ENCODE measurements at regions not wholly inside any gene's neighbourhood (a gene's known extent, or its start where the extent isn't known, plus 50 kb on each side); places are given as distances from the start of the nearest gene placed in this dataset.
"Not testable (repeated sequence)": the region's sequence is repeated elsewhere in the genome, so short reads cannot be mapped to it uniquely, and the experiment has no call there.

GRCh38 chr5:56421246-56422075, 188.3 kb upstream of the ANKRD55 start:
- DNase-seq (ENCODE audit: low spot score): no peak

GRCh38 chr5:56420323-56420722, 187.2 kb upstream of the ANKRD55 start:
- DNase-seq (ENCODE audit: low spot score): no peak

- no peak for DNase-seq (ENCODE audit: low spot score)
Observed at GRCh38 chr5:56419667-56420066, 186.5 kb upstream of the ANKRD55 start.

- DNase-seq (ENCODE audit: low spot score): peak; percentile 81
Observed at GRCh38 chr5:56415356-56415765, 182.2 kb upstream of the ANKRD55 start.

- peak; percentile 27 for DNase-seq (ENCODE audit: low spot score)
Observed at GRCh38 chr5:56414066-56414465, 180.9 kb upstream of the ANKRD55 start.

GRCh38 chr5:56413546-56413945, 180.4 kb upstream of the ANKRD55 start:
- DNase-seq (ENCODE audit: low spot score): no peak

GRCh38 chr5:56412601-56413379, 179.7 kb upstream of the ANKRD55 start:
- peak; percentile 63 for DNase-seq (ENCODE audit: low spot score)

- DNase-seq (ENCODE audit: low spot score): no peak
Observed at GRCh38 chr5:56410696-56411095, 177.6 kb upstream of the ANKRD55 start.

GRCh38 chr5:56409331-56410190, 176.4 kb upstream of the ANKRD55 start:
- no peak for DNase-seq (ENCODE audit: low spot score)

GRCh38 chr5:56406838-56407237, 173.7 kb upstream of the ANKRD55 start:
- DNase-seq (ENCODE audit: low spot score): no peak

GRCh38 chr5:56406221-56406620, 173.1 kb upstream of the ANKRD55 start:
- DNase-seq (ENCODE audit: low spot score): no peak

GRCh38 chr5:56405116-56405908, 172.2 kb upstream of the ANKRD55 start:
- DNase-seq (ENCODE audit: low spot score): no peak

- no peak for DNase-seq (ENCODE audit: low spot score)
Observed at GRCh38 chr5:56402266-56403220, 169.4 kb upstream of the ANKRD55 start.

GRCh38 chr5:56397796-56398195, 164.7 kb upstream of the ANKRD55 start:
- not testable (repeated sequence) for DNase-seq (ENCODE audit: low spot score)

GRCh38 chr5:56396634-56397033, 163.5 kb upstream of the ANKRD55 start:
- no peak for DNase-seq (ENCODE audit: low spot score)

- DNase-seq (ENCODE audit: low spot score): no peak
Observed at GRCh38 chr5:56389261-56389660, 156.1 kb upstream of the ANKRD55 start.

GRCh38 chr5:56388229-56388985, 155.3 kb upstream of the ANKRD55 start:
- DNase-seq (ENCODE audit: low spot score): no peak

GRCh38 chr5:56386046-56386445, 152.9 kb upstream of the ANKRD55 start:
- DNase-seq (ENCODE audit: low spot score): no peak

- DNase-seq (ENCODE audit: low spot score): no peak
Observed at GRCh38 chr5:56384186-56384585, 151.1 kb upstream of the ANKRD55 start.

GRCh38 chr5:56383761-56384160, 150.6 kb upstream of the ANKRD55 start:
- no peak for DNase-seq (ENCODE audit: low spot score)

Measured in germinal center (tissue), 1 donor.